Erythroblast (primary cell): ENCODE measurements at regions not wholly inside any gene's neighbourhood (a gene's known extent, or its start where the extent isn't known, plus 50 kb on each side); places are given as distances from the start of the nearest gene placed in this dataset.

Source experiments
- GATA1 ChIP-seq: IDR thresholded peaks from 2 replicates; pipeline ENCODE4 v1.6.1; 2011; ENCODE audit warnings: low read depth, mild to moderate bottlenecking, control low read depth, low read length, moderate library complexity
- POLR2A ChIP-seq: IDR thresholded peaks from 2 replicates; pipeline ENCODE4 v1.6.1; 2011; ENCODE audit warnings: mild to moderate bottlenecking, low read length

- TF ChIP-seq POLR2A = no peak
- TF ChIP-seq GATA1 = no peak
These were observed 186.1 kb upstream of the B3GALT2 start for GRCh38 chr1:193372553-193372952.
